ENCODE measurements at regions not wholly inside any gene's neighbourhood (a gene's known extent, or its start where the extent isn't known, plus 50 kb on each side); places are given as distances from the start of the nearest gene placed in this dataset.

GRCh38 chr18:70956554-70956953 lies 667.7 kb downstream of the SOCS6 start:
- POLR2A ChIA-PET, result no interaction called here
- H3K27me3 ChIP-seq (ENCODE audit: control insufficient read depth, insufficient read depth, low read length), result no peaks in the 10 kb centered on the region
- H3K4me3 ChIP-seq (ENCODE audit: low read depth in 2 of 2, low read length in 2 of 2), result no peak overlapping the region
- no peaks in the 10 kb centered on the region for H3K4me1 ChIP-seq (ENCODE audit: control insufficient read depth, insufficient read depth, low read length)
- no TSS peak for BruUV-seq (replicated peaks)
- no peak for DNase-seq (ENCODE audit: low read depth, low spot score)
- CTCF ChIA-PET, result no interaction called here
- intact Hi-C loops (cut with micrococcal nuclease; ENCODE audit: unreplicated experiment) (no loop called here), in situ Hi-C loops (cut with HindIII; ENCODE audit: low pct_unique_long_range_greater_than_20kb, low sequenced_read_pairs) (no loop called here)
- ATAC-seq, result no peak
- no peaks in the 10 kb centered on the region for H3K9me3 ChIP-seq (ENCODE audit: control insufficient read depth, insufficient read depth, low read depth, low read length)
- no peak overlapping the region for H3K27ac ChIP-seq (ENCODE audit: low read length)
- H3K36me3 ChIP-seq (ENCODE audit: control insufficient read depth, insufficient read depth, low read length), result no peaks in the 10 kb centered on the region
- no peak for TF ChIP-seq TCF7L2 (IDR thresholded peaks at IDR 0.05; ENCODE audit: low read depth, low read length)
- TF ChIP-seq REST (IDR thresholded peaks at IDR 0.05; ENCODE audit: insufficient read depth in 1 of 2, low read depth in 2 of 2, low read length in 1 of 2), result no peak
- no peak for TF ChIP-seq POLR2AphosphoS5 (IDR thresholded peaks at IDR 0.05; ENCODE audit: low read depth, low read length)
- TF ChIP-seq SIN3A (IDR thresholded peaks at IDR 0.05; ENCODE audit: borderline replicate concordance, insufficient read depth, low read depth, low read length), result no peak
- no peak for TF ChIP-seq CTCF (IDR thresholded peaks at IDR 0.05)

- ChIA-PET CTCF (no interaction called here), POLR2A (no interaction called here)
- in situ Hi-C loops (cut with HindIII; ENCODE audit: low pct_unique_long_range_greater_than_20kb, low sequenced_read_pairs) (no loop called here), intact Hi-C loops (cut with micrococcal nuclease; ENCODE audit: unreplicated experiment) (loop anchor here (10.0 kb wide), 1 partner anchor 1609 kb away; the partner anchor contains the start of gene CBLN2)
- Histone ChIP-seq H3K4me1 (ENCODE audit: control insufficient read depth, insufficient read depth, low read length) (no peaks in the 10 kb centered on the region), H3K36me3 (ENCODE audit: control insufficient read depth, insufficient read depth, low read length) (no peaks in the 10 kb centered on the region), H3K9me3 (ENCODE audit: control insufficient read depth, insufficient read depth, low read depth, low read length) (no peaks in the 10 kb centered on the region), H3K4me3 (ENCODE audit: low read depth in 2 of 2, low read length in 2 of 2) (no peak overlapping the region), H3K27me3 (ENCODE audit: control insufficient read depth, insufficient read depth, low read length) (no peaks in the 10 kb centered on the region), H3K27ac (ENCODE audit: low read length) (no peak overlapping the region)
- no peak for TF ChIP-seq CTCF (IDR thresholded peaks at IDR 0.05)
- TF ChIP-seq POLR2AphosphoS5 (IDR thresholded peaks at IDR 0.05; ENCODE audit: low read depth, low read length), result no peak
- no peak for TF ChIP-seq TCF7L2 (IDR thresholded peaks at IDR 0.05; ENCODE audit: low read depth, low read length)
- no peak for TF ChIP-seq SIN3A (IDR thresholded peaks at IDR 0.05; ENCODE audit: borderline replicate concordance, insufficient read depth, low read depth, low read length)
- no peak for TF ChIP-seq REST (IDR thresholded peaks at IDR 0.05; ENCODE audit: insufficient read depth in 1 of 2, low read depth in 2 of 2, low read length in 1 of 2)
- no peak for ATAC-seq
- no TSS peak for BruUV-seq (replicated peaks)
- no peak for DNase-seq (ENCODE audit: low read depth, low spot score)
Observed at GRCh38 chr18:70936160-70936559, 647.3 kb downstream of the SOCS6 start.
